ENCODE measurements at regions not wholly inside any gene's neighbourhood (a gene's known extent, or its start where the extent isn't known, plus 50 kb on each side); places are given as distances from the start of the nearest gene placed in this dataset.

GRCh38 chr20:9945408-9945807 is 89.4 kb upstream of the ANKEF1 start:
- Mint-ChIP-seq H3K27ac (no peak overlapping the region), H3K36me3 (no peaks in the 10 kb centered on the region), H3K4me3 (no peak overlapping the region), H3K4me1 (peaks cover 4% of the 10 kb centered on the region), H3K9me3 (peaks cover 3% of the 10 kb centered on the region), H3K27me3 (ENCODE audit: low read depth) (no peaks in the 10 kb centered on the region)
- DNase-seq (ENCODE audit: low spot score in 2 of 2, unreplicated experiment in 2 of 2) = no peak
- TF ChIP-seq, protein P1, sequence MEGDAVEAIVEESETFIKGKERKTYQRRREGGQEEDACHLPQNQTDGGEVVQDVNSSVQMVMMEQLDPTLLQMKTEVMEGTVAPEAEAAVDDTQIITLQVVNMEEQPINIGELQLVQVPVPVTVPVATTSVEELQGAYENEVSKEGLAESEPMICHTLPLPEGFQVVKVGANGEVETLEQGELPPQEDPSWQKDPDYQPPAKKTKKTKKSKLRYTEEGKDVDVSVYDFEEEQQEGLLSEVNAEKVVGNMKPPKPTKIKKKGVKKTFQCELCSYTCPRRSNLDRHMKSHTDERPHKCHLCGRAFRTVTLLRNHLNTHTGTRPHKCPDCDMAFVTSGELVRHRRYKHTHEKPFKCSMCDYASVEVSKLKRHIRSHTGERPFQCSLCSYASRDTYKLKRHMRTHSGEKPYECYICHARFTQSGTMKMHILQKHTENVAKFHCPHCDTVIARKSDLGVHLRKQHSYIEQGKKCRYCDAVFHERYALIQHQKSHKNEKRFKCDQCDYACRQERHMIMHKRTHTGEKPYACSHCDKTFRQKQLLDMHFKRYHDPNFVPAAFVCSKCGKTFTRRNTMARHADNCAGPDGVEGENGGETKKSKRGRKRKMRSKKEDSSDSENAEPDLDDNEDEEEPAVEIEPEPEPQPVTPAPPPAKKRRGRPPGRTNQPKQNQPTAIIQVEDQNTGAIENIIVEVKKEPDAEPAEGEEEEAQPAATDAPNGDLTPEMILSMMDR (IDR thresholded peaks at IDR 0.05; ENCODE audit: unreplicated experiment) = no peak

- TF ChIP-seq, protein P1 (IDR thresholded peaks at IDR 0.05; ENCODE audit: unreplicated experiment) = no peak
- no peaks in the 10 kb centered on the region for H3K4me1 Mint-ChIP-seq
- H3K27ac Mint-ChIP-seq = no peak overlapping the region
- no peaks in the 10 kb centered on the region for H3K36me3 Mint-ChIP-seq
- peaks cover 9% of the 10 kb centered on the region for H3K9me3 Mint-ChIP-seq
- DNase-seq (ENCODE audit: low spot score in 2 of 2, unreplicated experiment in 2 of 2) = no peak
- H3K4me3 Mint-ChIP-seq = no peak overlapping the region
- peaks cover 5% of the 10 kb centered on the region for H3K27me3 Mint-ChIP-seq (ENCODE audit: low read depth)
Observed at GRCh38 chr20:9942736-9943135, 92.1 kb upstream of the ANKEF1 start.

DNA sequence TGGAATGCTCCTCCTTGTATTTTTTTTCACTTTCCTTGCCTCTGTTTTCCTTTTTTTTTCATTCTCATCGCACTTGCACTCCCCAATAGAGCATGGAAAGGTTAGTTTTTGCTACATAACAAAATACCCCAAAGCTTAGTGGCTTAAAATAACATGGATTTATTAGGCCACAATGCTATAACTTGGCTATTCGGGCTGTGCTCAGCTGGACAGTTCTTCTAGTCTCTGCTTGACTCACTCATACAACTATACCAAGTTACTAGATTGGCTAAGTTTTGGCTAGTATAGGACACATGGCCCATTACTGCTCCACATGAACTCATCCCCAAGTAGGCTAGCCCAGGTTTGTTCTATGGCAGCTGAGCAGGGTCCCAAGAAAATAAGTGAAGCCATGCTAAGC is 94.5 kb upstream of the ANKEF1 start:
- H3K4me3 Mint-ChIP-seq = no peak overlapping the region
- H3K4me1 Mint-ChIP-seq = no peaks in the 10 kb centered on the region
- TF ChIP-seq, protein P1 (IDR thresholded peaks at IDR 0.05; ENCODE audit: unreplicated experiment) = no peak
- no peak overlapping the region for H3K27ac Mint-ChIP-seq
- DNase-seq (ENCODE audit: low spot score in 2 of 2, unreplicated experiment in 2 of 2) = no peak
- H3K36me3 Mint-ChIP-seq = no peaks in the 10 kb centered on the region
- peaks cover 13% of the 10 kb centered on the region for H3K9me3 Mint-ChIP-seq
- H3K27me3 Mint-ChIP-seq (ENCODE audit: low read depth) = peaks cover 10% of the 10 kb centered on the region

DNA sequence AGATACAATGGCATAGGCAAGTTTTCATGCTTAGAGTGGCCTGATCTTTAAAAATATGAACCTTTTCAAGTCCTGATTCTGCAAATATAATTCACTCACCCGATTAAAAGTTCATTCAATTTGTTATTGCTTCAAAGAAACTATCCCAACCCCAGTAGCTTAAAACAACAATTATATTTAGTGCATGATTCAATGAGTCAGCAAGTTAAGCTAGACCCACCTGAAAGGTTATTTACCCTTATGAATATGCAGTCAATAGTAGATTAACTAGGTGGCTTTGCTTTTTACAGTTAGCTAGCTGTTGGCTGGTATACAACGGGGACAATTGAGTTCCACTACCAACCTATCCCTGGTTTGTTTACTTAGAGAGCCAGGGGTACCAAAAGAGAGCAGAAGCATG is 95.6 kb upstream of the ANKEF1 start:
- Mint-ChIP-seq H3K27ac (no peak overlapping the region), H3K9me3 (peaks cover 20% of the 10 kb centered on the region), H3K36me3 (no peaks in the 10 kb centered on the region)

DNA sequence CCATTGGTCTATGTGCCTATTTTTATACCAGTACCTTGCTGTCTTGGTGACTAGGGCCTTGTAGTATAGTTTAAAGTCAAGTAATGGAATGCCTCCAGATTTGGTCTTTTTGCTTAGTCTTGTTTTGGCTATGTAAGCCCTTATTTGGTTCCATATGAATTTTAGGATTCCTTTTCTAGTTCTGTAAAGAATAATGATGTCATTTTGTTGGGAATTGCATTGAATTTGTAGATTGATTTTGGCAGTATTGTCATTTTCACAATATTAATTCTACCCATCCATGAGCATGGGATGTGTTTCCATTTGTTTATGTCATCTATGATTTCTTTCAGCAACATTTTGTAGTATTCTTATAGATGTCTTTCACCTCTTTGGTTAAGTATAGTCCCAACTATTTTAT is 96.4 kb upstream of the PAK5 start:
- Mint-ChIP-seq H3K27me3 (ENCODE audit: low read depth) (peaks cover 18% of the 10 kb centered on the region), H3K9me3 (peaks cover 16% of the 10 kb centered on the region), H3K4me3 (no peak overlapping the region), H3K4me1 (no peaks in the 10 kb centered on the region), H3K36me3 (no peaks in the 10 kb centered on the region), H3K27ac (no peak overlapping the region)
- DNase-seq (ENCODE audit: low spot score in 2 of 2, unreplicated experiment in 2 of 2) = no peak
- TF ChIP-seq, protein P1 (IDR thresholded peaks at IDR 0.05; ENCODE audit: unreplicated experiment) = no peak

More for the DNA sequence above, 95.6 kb upstream of the ANKEF1 start:
- TF ChIP-seq, protein P1 (IDR thresholded peaks at IDR 0.05; ENCODE audit: unreplicated experiment) = no peak
- DNase-seq (ENCODE audit: low spot score in 2 of 2, unreplicated experiment in 2 of 2) = no peak
- Mint-ChIP-seq H3K27me3 (ENCODE audit: low read depth) (peaks cover 13% of the 10 kb centered on the region), H3K4me3 (no peak overlapping the region), H3K4me1 (no peaks in the 10 kb centered on the region)

DNA sequence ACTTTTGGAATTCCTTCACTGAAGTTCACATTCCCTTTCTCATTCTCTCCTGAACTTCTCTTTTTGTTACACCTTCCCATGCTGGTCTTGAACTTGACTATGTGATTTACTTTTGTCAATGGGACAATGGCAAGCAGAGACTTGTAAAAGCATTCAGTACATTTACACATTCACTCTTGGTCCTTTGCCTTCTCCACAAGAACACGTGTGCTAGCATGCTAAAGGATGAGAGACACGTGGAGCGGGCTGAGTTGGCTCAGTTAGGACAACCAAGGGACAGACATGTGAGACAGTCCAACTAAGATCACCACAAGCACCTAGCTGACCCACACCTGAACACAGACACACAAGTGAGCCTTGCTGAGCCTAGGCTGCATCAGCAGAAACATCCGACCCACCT is 91.3 kb upstream of the PAK5 start:
- DNase-seq (ENCODE audit: low spot score in 2 of 2, unreplicated experiment in 2 of 2) = no peak
- Mint-ChIP-seq H3K27ac (no peak overlapping the region), H3K36me3 (no peaks in the 10 kb centered on the region), H3K4me1 (no peaks in the 10 kb centered on the region), H3K9me3 (peaks cover 6% of the 10 kb centered on the region), H3K27me3 (ENCODE audit: low read depth) (peaks cover 13% of the 10 kb centered on the region), H3K4me3 (no peak overlapping the region)
- TF ChIP-seq, protein P1 (IDR thresholded peaks at IDR 0.05; ENCODE audit: unreplicated experiment) = no peak
